ENCODE measurements at regions not wholly inside any gene's neighbourhood (a gene's known extent, or its start where the extent isn't known, plus 50 kb on each side); places are given as distances from the start of the nearest gene placed in this dataset.

GRCh38 chr1:168428063-168428731 is 115.6 kb downstream of the XCL2 start:
- no peak for TF ChIP-seq USF1 (IDR thresholded peaks at IDR 0.05)
- no peak for TF ChIP-seq REST (IDR thresholded peaks at IDR 0.05; ENCODE audit: low read depth)

DNA sequence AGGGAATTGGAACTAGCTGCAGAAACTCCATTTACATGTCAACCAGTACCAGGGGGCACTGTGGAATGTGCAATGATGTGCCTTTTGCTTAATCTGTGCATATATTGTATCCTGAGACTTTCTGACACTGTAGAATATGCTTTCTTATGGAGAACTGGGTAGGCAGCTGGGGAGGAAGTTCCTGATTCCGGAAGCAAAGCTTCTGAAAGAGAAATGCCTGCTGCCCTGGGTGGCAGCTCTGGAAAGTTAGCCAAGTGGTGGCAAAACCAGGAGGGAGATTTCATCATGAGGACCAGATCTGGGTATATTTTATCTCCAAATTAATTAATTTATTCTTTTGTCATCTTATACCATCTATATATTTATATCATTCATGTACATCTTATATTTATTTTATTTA is 116.7 kb downstream of the XCL2 start:
- no peak for TF ChIP-seq TAF1 (IDR thresholded peaks at IDR 0.05; ENCODE audit: low read depth)
- TF ChIP-seq REST (IDR thresholded peaks at IDR 0.05; ENCODE audit: low read depth), result no peak
- TF ChIP-seq TCF12 (IDR thresholded peaks at IDR 0.05; ENCODE audit: low read depth), result no peak
- TF ChIP-seq FOXM1 (IDR thresholded peaks at IDR 0.05; ENCODE audit: borderline replicate concordance, low read depth), result no peak
- TF ChIP-seq ZBTB7A (IDR thresholded peaks at IDR 0.05; ENCODE audit: low read depth), result no peak
- no peak for TF ChIP-seq EGR1 (IDR thresholded peaks at IDR 0.05)
- TF ChIP-seq NFIC (IDR thresholded peaks at IDR 0.05), result no peak
- no peak for TF ChIP-seq CREB1 (IDR thresholded peaks at IDR 0.05; ENCODE audit: low read depth)
- no peak for TF ChIP-seq YY1 (IDR thresholded peaks at IDR 0.05; ENCODE audit: low read depth)
- TF ChIP-seq CEBPB (IDR thresholded peaks at IDR 0.05), result no peak
- TF ChIP-seq, protein P1, sequence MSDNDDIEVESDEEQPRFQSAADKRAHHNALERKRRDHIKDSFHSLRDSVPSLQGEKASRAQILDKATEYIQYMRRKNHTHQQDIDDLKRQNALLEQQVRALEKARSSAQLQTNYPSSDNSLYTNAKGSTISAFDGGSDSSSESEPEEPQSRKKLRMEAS (IDR thresholded peaks at IDR 0.05), result no peak
- TF ChIP-seq TEAD4 (IDR thresholded peaks at IDR 0.05), result no peak
- TF ChIP-seq EP300 (IDR thresholded peaks at IDR 0.05; ENCODE audit: borderline replicate concordance), result no peak
- no peak for TF ChIP-seq USF1 (IDR thresholded peaks at IDR 0.05)
- no peak for TF ChIP-seq RAD21 (IDR thresholded peaks at IDR 0.05; ENCODE audit: low read depth)

GRCh38 chr1:168424281-168424680 is 119.5 kb downstream of the XCL2 start:
- TF ChIP-seq, protein P1 (IDR thresholded peaks at IDR 0.05), result no peak
- TF ChIP-seq ZBTB7A (IDR thresholded peaks at IDR 0.05; ENCODE audit: low read depth), result no peak
- no peak for TF ChIP-seq RAD21 (IDR thresholded peaks at IDR 0.05; ENCODE audit: low read depth)
- no peak for TF ChIP-seq FOXM1 (IDR thresholded peaks at IDR 0.05; ENCODE audit: borderline replicate concordance, low read depth)
- no peak for TF ChIP-seq NFIC (IDR thresholded peaks at IDR 0.05)
- TF ChIP-seq EGR1 (IDR thresholded peaks at IDR 0.05), result no peak
- TF ChIP-seq YY1 (IDR thresholded peaks at IDR 0.05; ENCODE audit: low read depth), result no peak
- TF ChIP-seq TAF1 (IDR thresholded peaks at IDR 0.05; ENCODE audit: low read depth), result no peak
- no peak for TF ChIP-seq TCF12 (IDR thresholded peaks at IDR 0.05; ENCODE audit: low read depth)
- no peak for TF ChIP-seq CEBPB (IDR thresholded peaks at IDR 0.05)
- TF ChIP-seq REST (IDR thresholded peaks at IDR 0.05; ENCODE audit: low read depth), result no peak
- TF ChIP-seq TEAD4 (IDR thresholded peaks at IDR 0.05), result no peak
- TF ChIP-seq CREB1 (IDR thresholded peaks at IDR 0.05; ENCODE audit: low read depth), result no peak
- TF ChIP-seq USF1 (IDR thresholded peaks at IDR 0.05), result no peak
- TF ChIP-seq EP300 (IDR thresholded peaks at IDR 0.05; ENCODE audit: borderline replicate concordance), result no peak

- TF ChIP-seq CEBPB (IDR thresholded peaks at IDR 0.05) (no peak), EGR1 (IDR thresholded peaks at IDR 0.05) (no peak), CREB1 (IDR thresholded peaks at IDR 0.05; ENCODE audit: low read depth) (no peak), TCF12 (IDR thresholded peaks at IDR 0.05; ENCODE audit: low read depth) (no peak), FOXM1 (IDR thresholded peaks at IDR 0.05; ENCODE audit: borderline replicate concordance, low read depth) (no peak), RAD21 (IDR thresholded peaks at IDR 0.05; ENCODE audit: low read depth) (no peak), ZBTB7A (IDR thresholded peaks at IDR 0.05; ENCODE audit: low read depth) (no peak), YY1 (IDR thresholded peaks at IDR 0.05; ENCODE audit: low read depth) (no peak), TEAD4 (IDR thresholded peaks at IDR 0.05) (no peak), REST (IDR thresholded peaks at IDR 0.05; ENCODE audit: low read depth) (no peak), EP300 (IDR thresholded peaks at IDR 0.05; ENCODE audit: borderline replicate concordance) (no peak), TAF1 (IDR thresholded peaks at IDR 0.05; ENCODE audit: low read depth) (no peak), NFIC (IDR thresholded peaks at IDR 0.05) (no peak), USF1 (IDR thresholded peaks at IDR 0.05) (no peak)
- TF ChIP-seq, protein P1 (IDR thresholded peaks at IDR 0.05), result no peak
Observed at GRCh38 chr1:168422203-168422847, 121.5 kb downstream of the XCL2 start.
